B cell (primary cell): ENCODE measurements at regions not wholly inside any gene's neighbourhood (a gene's known extent, or its start where the extent isn't known, plus 50 kb on each side); places are given as distances from the start of the nearest gene placed in this dataset.
A peak's percentile ranks its signal among the peaks of the same experiment; 100 is the strongest.

Source experiments
- ATAC-seq: fragments of 200-7000 bp; cut with Tn5 transposase; one replicate; pipeline ENCODE4 v1.10.0; 2021; ENCODE audit warnings: low read depth, mild to moderate bottlenecking, moderate number of reproducible peaks, moderate library complexity
- CTCF ChIA-PET: fragments of 350-600 bp; sonication (Branson Sonifier 250); formaldehyde crosslinking; loops from one replicate; lab custom pipeline; 2021; ENCODE audit warnings: antibody characterized with exemption, inconsistent platforms; lab: Charles Lee
- POLR2A ChIA-PET: fragments of 350-600 bp; sonication (Branson Sonifier 250); formaldehyde crosslinking; loops from one replicate; lab custom pipeline; 2021; ENCODE audit warnings: antibody characterized with exemption; lab: Charles Lee
- DNase-seq: peaks from one replicate; pipeline ENCODE4 v3.0.0; 2013
- H2AFZ ChIP-seq: 2 replicates; pipeline ENCODE4 v1.6.1; 2012; ENCODE audit warnings: mild to moderate bottlenecking, low read depth, low read length; ENCODE audit not compliant: insufficient read depth, poor library complexity, severe bottlenecking
- H3K27ac ChIP-seq, 2 donors: 1 replicate in 1 of 2; 2 replicates in 1 of 2; pipeline ENCODE4 v1.5.1; 2012 to 2013; ENCODE audit warnings: low read length in 2 of 2, mild to moderate bottlenecking in 2 of 2, moderate library complexity in 1 of 2
- H3K27me3 ChIP-seq, 4 experiments: fragments of 200-600 bp in 1 of 4; sonication (generic) in 1 of 4; replicated peaks in 1 of 4; 1 replicate in 2 of 4; 2 replicates in 2 of 4; pipeline versions ENCODE4 v1.6.1 to v1.7.0; 2013 to 2016; ENCODE audit warnings: low read length in 3 of 4, mild to moderate bottlenecking in 2 of 4, mixed read lengths in 1 of 4, moderate library complexity in 1 of 4; ENCODE audit not compliant: insufficient read depth in 4 of 4, control insufficient read depth in 3 of 4; ENCODE audit errors: control extremely low read depth in 1 of 4
- H3K36me3 ChIP-seq, 2 experiments: replicated peaks in 1 of 2; 1 replicate in 1 of 2; 2 replicates in 1 of 2; pipeline versions ENCODE4 v1.6.1 to v1.7.1; 2013; ENCODE audit warnings: low read length in 1 of 2; ENCODE audit not compliant: insufficient read depth in 2 of 2, control insufficient read depth in 1 of 2; ENCODE audit errors: control extremely low read depth in 1 of 2, extremely low read depth in 1 of 2
- H3K4me1 ChIP-seq, 2 donors: fragments of 200-600 bp in 1 of 2; sonication (generic) in 1 of 2; 1 replicate in 1 of 2; 2 replicates in 1 of 2; pipeline versions ENCODE4 v1.5.1 to v1.6.1; 2013 to 2017; ENCODE audit warnings: low read length in 2 of 2; ENCODE audit not compliant: control insufficient read depth in 2 of 2, insufficient read depth in 2 of 2
- H3K4me2 ChIP-seq: replicated peaks from 2 replicates; pipeline ENCODE3; 2012; ENCODE audit warnings: mild to moderate bottlenecking, low read depth, low read length; ENCODE audit not compliant: poor library complexity, severe bottlenecking
- H3K4me3 ChIP-seq, 5 experiments: fragments of 200-600 bp in 1 of 5; sonication (generic) in 1 of 5; 1 replicate in 3 of 5; 2 replicates in 2 of 5; pipeline versions ENCODE4 v1.5.1 to v1.7.0; 2011 to 2016; ENCODE audit warnings: low read length in 4 of 5, mild to moderate bottlenecking in 4 of 5, low read depth in 2 of 5, control low read depth in 1 of 5, moderate library complexity in 1 of 5; ENCODE audit not compliant: insufficient read depth in 1 of 5; ENCODE audit errors: control extremely low read depth in 1 of 5, extremely low read depth in 1 of 5
- H3K79me2 ChIP-seq: fragments of 200-600 bp; sonication (generic); one replicate; pipeline ENCODE4 v1.6.0; 2016; ENCODE audit warnings: low read length; ENCODE audit not compliant: control insufficient read depth, insufficient read depth
- H3K9ac ChIP-seq: fragments of 200-600 bp; sonication (generic); 2 replicates; pipeline ENCODE4 v1.6.1; 2017; ENCODE audit warnings: mild to moderate bottlenecking, low read length, moderate library complexity
- H3K9me3 ChIP-seq, 3 donors: one replicate each; pipeline versions ENCODE4 v1.6.1 to v1.7.1; 2013; ENCODE audit warnings: low read length in 2 of 3; ENCODE audit not compliant: control insufficient read depth in 2 of 3, insufficient read depth in 1 of 3; ENCODE audit errors: control extremely low read depth in 1 of 3
- H4K20me1 ChIP-seq: 2 replicates; pipeline ENCODE4 v1.6.0; 2012; ENCODE audit warnings: mild to moderate bottlenecking, low read length; ENCODE audit not compliant: insufficient read depth, control insufficient read depth, poor library complexity, severe bottlenecking
- H3K27ac Mint-ChIP-seq: one replicate; pipeline ENCODE4 v1.8.0; 2021; ENCODE audit warnings: mixed read lengths
- H3K27me3 Mint-ChIP-seq: one replicate; pipeline ENCODE4 v1.8.0; 2021; ENCODE audit warnings: mixed read lengths
- H3K4me1 Mint-ChIP-seq: one replicate; pipeline ENCODE4 v1.8.0; 2021; ENCODE audit warnings: mixed read lengths
- H3K4me3 Mint-ChIP-seq: one replicate; pipeline ENCODE4 v1.8.0; 2021; ENCODE audit warnings: mixed read lengths
- H3K9me3 Mint-ChIP-seq: one replicate; pipeline ENCODE4 v1.8.0; 2022; ENCODE audit warnings: mixed read lengths; ENCODE audit not compliant: insufficient read depth
- EZH2 ChIP-seq: IDR thresholded peaks from 2 replicates; pipeline ENCODE4 v1.6.1; 2012; ENCODE audit warnings: borderline replicate concordance, low read depth, mild to moderate bottlenecking, moderate library complexity, low read length; ENCODE audit not compliant: insufficient read depth, poor library complexity, severe bottlenecking
- WGBS: methylation state at CpG from one replicate; pipeline ENCODE4 v1.1.5; 2013; ENCODE audit warnings: missing lambda C conversion rate; ENCODE audit not compliant: insufficient coverage; 5-methylcytosine and 5-hydroxymethylcytosine counted together
- intact Hi-C: fragments of 100-400 bp; cut with micrococcal nuclease; formaldehyde crosslinking; loops from one replicate; pipeline ENCODE4 v1.10.0; 2022
- TF ChIP-seq, protein P1 (sequence below): fragments of 200-600 bp; IDR thresholded peaks from one replicate; pipeline ENCODE4 v1.8.0; 2022; ENCODE audit warnings: antibody characterized with exemption, mild to moderate bottlenecking

GRCh38 chr7:7104314-7104698 is 78.0 kb upstream of the C1GALT1 start:
- H3K27ac Mint-ChIP-seq: no peak overlapping the region
- H3K9me3 Mint-ChIP-seq: no peaks in the 10 kb centered on the region
- peaks cover 6% of the 10 kb centered on the region for H3K27me3 Mint-ChIP-seq
- Histone ChIP-seq H3K4me3 (no peak overlapping the region), H3K9ac (no peak overlapping the region), H3K9me3 (peaks cover 0 to 5% (median 0%) of the 10 kb centered on the region in 3 donors), H3K4me2 (no peak overlapping the region), H3K27me3 (no peaks in the 10 kb centered on the region), H3K4me1 (no peaks in the 10 kb centered on the region), H3K27ac (no peak overlapping the region), H2AFZ (peak overlapping the region; percentile 24), H3K79me2 (peaks cover 4% of the 10 kb centered on the region), H4K20me1 (no peaks in the 10 kb centered on the region), H3K36me3 (no peaks in the 10 kb centered on the region)
- no CpG with 5 or more reads among the region's 7 CpGs for WGBS
- DNase-seq (no peak), ATAC-seq (no peak)
- H3K4me3 Mint-ChIP-seq: no peak overlapping the region
- ChIA-PET CTCF (interaction anchor here (1.1 to 8.4 kb wide), 25 partner anchors 9 to 1192 kb away, joined by 3 to 115 read pairs (median 7); partner anchors contain the start of genes C1GALT1 and COL28A1), POLR2A (interaction anchor here (1.4 kb wide), 1 partner anchor 77 kb away, joined by 4 read pairs; no protein-coding TSS in a partner anchor)
- intact Hi-C loops: no loop called here
- peaks cover 5% of the 10 kb centered on the region for H3K4me1 Mint-ChIP-seq
- no peak for TF ChIP-seq EZH2
- TF ChIP-seq, protein P1, sequence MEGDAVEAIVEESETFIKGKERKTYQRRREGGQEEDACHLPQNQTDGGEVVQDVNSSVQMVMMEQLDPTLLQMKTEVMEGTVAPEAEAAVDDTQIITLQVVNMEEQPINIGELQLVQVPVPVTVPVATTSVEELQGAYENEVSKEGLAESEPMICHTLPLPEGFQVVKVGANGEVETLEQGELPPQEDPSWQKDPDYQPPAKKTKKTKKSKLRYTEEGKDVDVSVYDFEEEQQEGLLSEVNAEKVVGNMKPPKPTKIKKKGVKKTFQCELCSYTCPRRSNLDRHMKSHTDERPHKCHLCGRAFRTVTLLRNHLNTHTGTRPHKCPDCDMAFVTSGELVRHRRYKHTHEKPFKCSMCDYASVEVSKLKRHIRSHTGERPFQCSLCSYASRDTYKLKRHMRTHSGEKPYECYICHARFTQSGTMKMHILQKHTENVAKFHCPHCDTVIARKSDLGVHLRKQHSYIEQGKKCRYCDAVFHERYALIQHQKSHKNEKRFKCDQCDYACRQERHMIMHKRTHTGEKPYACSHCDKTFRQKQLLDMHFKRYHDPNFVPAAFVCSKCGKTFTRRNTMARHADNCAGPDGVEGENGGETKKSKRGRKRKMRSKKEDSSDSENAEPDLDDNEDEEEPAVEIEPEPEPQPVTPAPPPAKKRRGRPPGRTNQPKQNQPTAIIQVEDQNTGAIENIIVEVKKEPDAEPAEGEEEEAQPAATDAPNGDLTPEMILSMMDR: no peak

DNA sequence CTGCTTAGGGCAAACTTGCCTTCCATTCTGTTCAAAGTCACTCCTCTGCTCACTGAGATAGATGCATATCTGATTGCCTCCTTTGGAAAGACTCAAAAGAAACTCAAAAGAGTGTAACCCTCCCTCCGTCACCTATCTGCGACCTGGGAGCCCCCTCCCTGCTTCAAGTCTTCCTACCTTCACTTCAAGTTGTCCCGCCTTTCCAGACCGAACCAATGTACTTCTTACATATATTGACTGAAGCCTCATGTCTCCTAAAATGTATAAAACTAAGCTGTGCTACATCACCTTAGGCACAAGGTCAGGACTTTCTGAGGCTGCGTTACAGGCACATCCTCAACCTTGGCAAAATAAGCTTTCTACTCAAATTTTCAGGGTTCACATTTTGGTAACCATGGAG is 77.4 kb upstream of the C1GALT1 start:
- POLR2A ChIA-PET: no interaction called here
- H3K27me3 ChIP-seq: no peaks in the 10 kb centered on the region
- H3K36me3 ChIP-seq: no peaks in the 10 kb centered on the region
- Mint-ChIP-seq H3K27ac (no peak overlapping the region), H3K4me3 (no peak overlapping the region), H3K4me1 (peaks cover 5% of the 10 kb centered on the region), H3K27me3 (peaks cover 6% of the 10 kb centered on the region), H3K9me3 (no peaks in the 10 kb centered on the region)
- H3K9me3 ChIP-seq: peaks cover 0 to 7% (median 0%) of the 10 kb centered on the region in 3 donors
- H3K4me1 ChIP-seq: no peaks in the 10 kb centered on the region
- peaks cover 4% of the 10 kb centered on the region for H3K79me2 ChIP-seq
- CTCF ChIA-PET: interaction anchor here (0.7 to 8.4 kb wide), 15 partner anchors 9 to 436 kb away, joined by 3 to 115 read pairs (median 4); partner anchors contain the start of genes C1GALT1 and COL28A1
- H3K4me2 ChIP-seq: no peak overlapping the region
- intact Hi-C loops: no loop called here
- peak overlapping the region; percentile 30 for H2AFZ ChIP-seq
- H4K20me1 ChIP-seq: no peaks in the 10 kb centered on the region
- no peak overlapping the region for H3K27ac ChIP-seq
- TF ChIP-seq EZH2: no peak
- TF ChIP-seq, protein P1: no peak
- 98% methylated on average over 4 of the region's 5 CpGs for WGBS
- DNase-seq (no peak), ATAC-seq (no peak)
- no peak overlapping the region for H3K4me3 ChIP-seq
- no peak overlapping the region for H3K9ac ChIP-seq
